ENCODE measurements at regions not wholly inside any gene's neighbourhood (a gene's known extent, or its start where the extent isn't known, plus 50 kb on each side); places are given as distances from the start of the nearest gene placed in this dataset.

GRCh38 chr13:99911965-99912566 lies 59.5 kb downstream of the ZIC5 start:
- no peak for TF ChIP-seq CTCF (IDR thresholded peaks at IDR 0.05; ENCODE audit: extremely low read depth, insufficient read depth, missing control alignments)
- in situ Hi-C loops (cut with MboI; ENCODE audit: low pct_unique_long_range_greater_than_20kb, low sequenced_read_pairs, unreplicated experiment) = loop anchor here (25.0 kb wide), 1 partner anchor 325 kb away; no protein-coding TSS in a partner anchor
- DNase-seq (ENCODE audit: low spot score) = no peak

- in situ Hi-C loops (cut with MboI; ENCODE audit: low pct_unique_long_range_greater_than_20kb, low sequenced_read_pairs, unreplicated experiment) = loop anchor here (25.0 kb wide), 1 partner anchor 326 kb away; no protein-coding TSS in a partner anchor
- DNase-seq (ENCODE audit: low spot score) = no peak
- TF ChIP-seq CTCF (IDR thresholded peaks at IDR 0.05; ENCODE audit: extremely low read depth, insufficient read depth, missing control alignments) = no peak
Observed at GRCh38 chr13:99911069-99911964, 60.2 kb downstream of the ZIC5 start.

- no peak for DNase-seq (ENCODE audit: low spot score)
- in situ Hi-C loops (cut with MboI; ENCODE audit: low pct_unique_long_range_greater_than_20kb, low sequenced_read_pairs, unreplicated experiment) = loop anchor here (25.0 kb wide), 1 partner anchor 327 kb away; no protein-coding TSS in a partner anchor
- TF ChIP-seq CTCF (IDR thresholded peaks at IDR 0.05; ENCODE audit: extremely low read depth, insufficient read depth, missing control alignments) = no peak
Observed at GRCh38 chr13:99909836-99910619, 61.5 kb downstream of the ZIC5 start.

GRCh38 chr13:99909097-99909835 lies 62.3 kb downstream of the ZIC5 start:
- DNase-seq (ENCODE audit: low spot score) = no peak
- in situ Hi-C loops (cut with MboI; ENCODE audit: low pct_unique_long_range_greater_than_20kb, low sequenced_read_pairs, unreplicated experiment) = loop anchor here (25.0 kb wide), 1 partner anchor 328 kb away; no protein-coding TSS in a partner anchor
- TF ChIP-seq CTCF (IDR thresholded peaks at IDR 0.05; ENCODE audit: extremely low read depth, insufficient read depth, missing control alignments) = no peak

- in situ Hi-C loops (cut with MboI; ENCODE audit: low pct_unique_long_range_greater_than_20kb, low sequenced_read_pairs, unreplicated experiment) = loop anchor here (25.0 kb wide), 1 partner anchor 329 kb away; no protein-coding TSS in a partner anchor
- no peak for DNase-seq (ENCODE audit: low spot score)
- no peak for TF ChIP-seq CTCF (IDR thresholded peaks at IDR 0.05; ENCODE audit: extremely low read depth, insufficient read depth, missing control alignments)
Observed at GRCh38 chr13:99908140-99908803, 63.3 kb downstream of the ZIC5 start.
